Astrocyte (in vitro differentiated cells and primary cell): ENCODE measurements at regions not wholly inside any gene's neighbourhood (a gene's known extent, or its start where the extent isn't known, plus 50 kb on each side); places are given as distances from the start of the nearest gene placed in this dataset.

Experiments
- DNase-seq: peaks from one replicate; pipeline ENCODE4 v3.0.0-alpha.2; 2010; ENCODE audit warnings: low read depth
- FAIRE-seq: peaks from 2 replicates; lab custom pipeline; 2011; peaks lifted over from hg19 to GRCh38; lab: Jason Lieb, UNC
- H2AFZ ChIP-seq: 2 replicates; pipeline ENCODE4 v1.6.0; 2012; ENCODE audit warnings: low read depth, low read length, inconsistent platforms
- H3K27ac ChIP-seq: 2 replicates; pipeline ENCODE4 v1.5.1; 2011; ENCODE audit warnings: low read depth, low read length, inconsistent platforms
- H3K27me3 ChIP-seq: 2 replicates; pipeline ENCODE4 v1.6.0; 2011; ENCODE audit warnings: low read length, inconsistent platforms; ENCODE audit not compliant: insufficient read depth
- H3K36me3 ChIP-seq: 2 replicates; pipeline ENCODE4 v1.5.1; 2011; ENCODE audit warnings: low read length, inconsistent platforms; ENCODE audit not compliant: insufficient read depth
- H3K4me1 ChIP-seq: 2 replicates; pipeline ENCODE4 v1.5.1; 2011; ENCODE audit warnings: low read length, inconsistent platforms; ENCODE audit not compliant: insufficient read depth
- H3K4me2 ChIP-seq: 2 replicates; pipeline ENCODE4 v1.6.0; 2012; ENCODE audit warnings: low read length, inconsistent platforms
- H3K4me3 ChIP-seq: 2 replicates; pipeline ENCODE4 v1.5.1; 2011; ENCODE audit warnings: low read depth, mild to moderate bottlenecking, low read length, inconsistent platforms; ENCODE audit not compliant: insufficient read depth
- H3K79me2 ChIP-seq: 2 replicates; pipeline ENCODE4 v1.6.0; 2012; ENCODE audit warnings: mild to moderate bottlenecking, low read length, inconsistent platforms; ENCODE audit not compliant: insufficient read depth
- H3K9ac ChIP-seq: 2 replicates; pipeline ENCODE4 v1.6.0; 2012; ENCODE audit warnings: mild to moderate bottlenecking, low read length, inconsistent platforms
- H3K9me3 ChIP-seq: 2 replicates; pipeline ENCODE4 v1.5.1; 2012; ENCODE audit warnings: low read depth, mild to moderate bottlenecking, low read length, inconsistent platforms; ENCODE audit not compliant: insufficient read depth
- H4K20me1 ChIP-seq: 2 replicates; pipeline ENCODE4 v1.6.0; 2012; ENCODE audit warnings: low read length, inconsistent platforms; ENCODE audit not compliant: insufficient read depth
- H3K27ac Mint-ChIP-seq: one replicate; pipeline ENCODE4 v1.8.0; 2021; ENCODE audit warnings: mild to moderate bottlenecking, mixed read lengths; ENCODE audit not compliant: unreplicated experiment
- H3K27me3 Mint-ChIP-seq: one replicate; pipeline ENCODE4 v1.8.0; 2021; ENCODE audit warnings: low read depth, mixed read lengths; ENCODE audit not compliant: unreplicated experiment
- H3K36me3 Mint-ChIP-seq: one replicate; pipeline ENCODE4 v1.8.0; 2021; ENCODE audit warnings: low read depth, mixed read lengths; ENCODE audit not compliant: unreplicated experiment
- H3K4me1 Mint-ChIP-seq: one replicate; pipeline ENCODE4 v1.8.0; 2021; ENCODE audit warnings: low read depth, mixed read lengths; ENCODE audit not compliant: unreplicated experiment
- H3K4me3 Mint-ChIP-seq: one replicate; pipeline ENCODE4 v1.8.0; 2021; ENCODE audit warnings: mild to moderate bottlenecking, moderate library complexity, mixed read lengths; ENCODE audit not compliant: unreplicated experiment
- H3K9me3 Mint-ChIP-seq: one replicate; pipeline ENCODE4 v1.8.0; 2021; ENCODE audit warnings: mild to moderate bottlenecking, mixed read lengths; ENCODE audit not compliant: unreplicated experiment
- EZH2 ChIP-seq: IDR thresholded peaks from 2 replicates; pipeline ENCODE4 v1.6.1; 2012; ENCODE audit warnings: mild to moderate bottlenecking, low read length, inconsistent platforms; ENCODE audit not compliant: insufficient read depth
- TF ChIP-seq, protein P1 (sequence below): IDR thresholded peaks from 2 replicates; pipeline ENCODE4 v1.5.1; 2011; ENCODE audit warnings: low read depth, mild to moderate bottlenecking, inconsistent platforms, low read length, moderate library complexity; ENCODE audit not compliant: insufficient read depth

GRCh38 chr4:144403893-144404292 lies 242.1 kb upstream of the HHIP start:
- H3K4me3 Mint-ChIP-seq, result no peak overlapping the region
- FAIRE-seq (no peak), DNase-seq (no peak)
- no peak overlapping the region for H3K27ac Mint-ChIP-seq
- H3K27me3 Mint-ChIP-seq, result no peaks in the 10 kb centered on the region
- Histone ChIP-seq H3K4me3 (no peak overlapping the region), H3K27me3 (peaks cover 4% of the 10 kb centered on the region), H3K4me2 (no peak overlapping the region), H3K9ac (no peak overlapping the region), H3K79me2 (no peaks in the 10 kb centered on the region), H3K9me3 (no peaks in the 10 kb centered on the region), H3K4me1 (peaks cover 12% of the 10 kb centered on the region), H3K27ac (no peak overlapping the region), H3K36me3 (no peaks in the 10 kb centered on the region), H4K20me1 (no peaks in the 10 kb centered on the region), H2AFZ (no peak overlapping the region)
- peaks cover 3% of the 10 kb centered on the region for H3K9me3 Mint-ChIP-seq
- TF ChIP-seq, protein P1, sequence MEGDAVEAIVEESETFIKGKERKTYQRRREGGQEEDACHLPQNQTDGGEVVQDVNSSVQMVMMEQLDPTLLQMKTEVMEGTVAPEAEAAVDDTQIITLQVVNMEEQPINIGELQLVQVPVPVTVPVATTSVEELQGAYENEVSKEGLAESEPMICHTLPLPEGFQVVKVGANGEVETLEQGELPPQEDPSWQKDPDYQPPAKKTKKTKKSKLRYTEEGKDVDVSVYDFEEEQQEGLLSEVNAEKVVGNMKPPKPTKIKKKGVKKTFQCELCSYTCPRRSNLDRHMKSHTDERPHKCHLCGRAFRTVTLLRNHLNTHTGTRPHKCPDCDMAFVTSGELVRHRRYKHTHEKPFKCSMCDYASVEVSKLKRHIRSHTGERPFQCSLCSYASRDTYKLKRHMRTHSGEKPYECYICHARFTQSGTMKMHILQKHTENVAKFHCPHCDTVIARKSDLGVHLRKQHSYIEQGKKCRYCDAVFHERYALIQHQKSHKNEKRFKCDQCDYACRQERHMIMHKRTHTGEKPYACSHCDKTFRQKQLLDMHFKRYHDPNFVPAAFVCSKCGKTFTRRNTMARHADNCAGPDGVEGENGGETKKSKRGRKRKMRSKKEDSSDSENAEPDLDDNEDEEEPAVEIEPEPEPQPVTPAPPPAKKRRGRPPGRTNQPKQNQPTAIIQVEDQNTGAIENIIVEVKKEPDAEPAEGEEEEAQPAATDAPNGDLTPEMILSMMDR, result no peak
- no peaks in the 10 kb centered on the region for H3K36me3 Mint-ChIP-seq
- peaks cover 10% of the 10 kb centered on the region for H3K4me1 Mint-ChIP-seq

DNA sequence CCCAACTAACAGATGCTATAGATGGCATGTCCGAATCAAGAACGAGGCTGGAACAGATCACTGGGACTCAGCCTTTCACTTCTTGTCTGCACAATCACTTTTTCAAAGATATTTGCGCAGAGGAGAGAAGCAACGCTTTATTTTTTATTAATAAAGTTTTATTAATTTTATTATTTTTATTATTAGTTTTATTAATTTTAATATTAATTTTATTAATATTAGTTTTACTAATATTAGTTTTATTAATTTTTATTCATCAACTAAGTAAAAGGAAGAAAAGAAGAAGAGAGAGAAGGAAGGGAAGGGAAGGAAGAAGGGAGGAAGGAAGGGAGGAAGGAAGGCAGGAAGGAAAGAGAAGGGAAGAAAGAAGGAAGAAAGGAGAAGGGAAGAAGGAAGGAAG lies 236.4 kb upstream of the HHIP start:
- Histone ChIP-seq H3K4me2 (no peak overlapping the region), H2AFZ (no peak overlapping the region), H4K20me1 (no peaks in the 10 kb centered on the region), H3K4me1 (no peaks in the 10 kb centered on the region), H3K27me3 (no peaks in the 10 kb centered on the region), H3K27ac (no peak overlapping the region), H3K36me3 (no peaks in the 10 kb centered on the region), H3K79me2 (no peaks in the 10 kb centered on the region), H3K9me3 (no peaks in the 10 kb centered on the region), H3K4me3 (no peak overlapping the region), H3K9ac (no peak overlapping the region)
- DNase-seq (no peak), FAIRE-seq (no peak)
- H3K4me3 Mint-ChIP-seq, result no peak overlapping the region
- no peak overlapping the region for H3K27ac Mint-ChIP-seq
- no peaks in the 10 kb centered on the region for H3K27me3 Mint-ChIP-seq
- H3K36me3 Mint-ChIP-seq, result no peaks in the 10 kb centered on the region
- no peaks in the 10 kb centered on the region for H3K4me1 Mint-ChIP-seq
- H3K9me3 Mint-ChIP-seq, result peaks cover 3% of the 10 kb centered on the region
- TF ChIP-seq, protein P1, result no peak
- TF ChIP-seq EZH2, result no peak

DNA sequence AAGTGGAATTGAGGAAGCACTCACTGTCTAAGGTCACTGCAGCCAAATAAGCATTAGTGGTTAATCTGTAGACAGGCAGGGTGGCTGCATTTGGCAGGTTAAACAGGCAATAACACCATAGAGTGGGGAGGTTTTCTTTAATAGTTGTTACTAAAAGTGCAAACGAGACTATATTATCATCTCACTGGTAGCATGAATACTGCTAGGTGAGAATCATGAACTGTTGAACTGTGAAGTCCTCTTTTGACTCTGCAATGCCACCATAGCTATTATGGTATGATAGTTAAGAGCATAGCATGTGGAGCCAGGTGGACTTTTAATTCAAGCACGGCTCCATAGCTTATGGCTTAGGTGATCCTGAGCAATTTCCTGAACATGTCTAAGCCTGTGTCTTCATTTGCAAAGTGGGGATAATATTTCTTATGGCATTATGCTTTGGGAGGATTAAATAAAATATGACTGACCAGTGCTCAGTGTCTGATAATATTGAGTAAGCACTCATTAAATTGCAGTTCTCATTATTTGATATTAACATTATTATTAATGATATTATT lies 235.6 kb upstream of the HHIP start:
- Mint-ChIP-seq H3K27ac (no peak overlapping the region), H3K4me1 (no peaks in the 10 kb centered on the region), H3K27me3 (no peaks in the 10 kb centered on the region), H3K4me3 (no peak overlapping the region), H3K36me3 (no peaks in the 10 kb centered on the region), H3K9me3 (no peaks in the 10 kb centered on the region)
- Histone ChIP-seq H3K27ac (no peak overlapping the region), H3K9ac (no peak overlapping the region), H3K4me1 (no peaks in the 10 kb centered on the region), H4K20me1 (no peaks in the 10 kb centered on the region), H3K79me2 (no peaks in the 10 kb centered on the region), H3K36me3 (no peaks in the 10 kb centered on the region), H3K9me3 (no peaks in the 10 kb centered on the region), H2AFZ (no peak overlapping the region), H3K4me2 (no peak overlapping the region), H3K27me3 (no peaks in the 10 kb centered on the region), H3K4me3 (no peak overlapping the region)
- TF ChIP-seq, protein P1, result no peak
- no peak for TF ChIP-seq EZH2
- FAIRE-seq, result no peak
- no peak for DNase-seq
